Neural progenitor cell (in vitro differentiated cells): ENCODE measurements at regions not wholly inside any gene's neighbourhood (a gene's known extent, or its start where the extent isn't known, plus 50 kb on each side); places are given as distances from the start of the nearest gene placed in this dataset.

Experiments
- DNase-seq: peaks from one replicate; pipeline ENCODE4 v3.0.0-alpha.2; 2016; ENCODE audit warnings: low spot score
- H2AFZ ChIP-seq: fragments of 200-600 bp; sonication (generic); replicated peaks from 2 replicates; pipeline ENCODE4 v1.6.1; 2016; ENCODE audit warnings: antibody characterized with exemption
- H3F3A ChIP-seq: fragments of 200-600 bp; sonication (generic); 2 replicates; pipeline ENCODE4 v1.6.1; 2016; ENCODE audit warnings: antibody characterized with exemption, low read depth
- H3K27ac ChIP-seq: fragments of 200-600 bp; sonication (generic); 2 replicates; pipeline ENCODE4 v1.5.1; 2016; ENCODE audit warnings: mild to moderate bottlenecking
- H3K27me3 ChIP-seq: fragments of 200-600 bp; sonication (generic); 2 replicates; pipeline ENCODE4 v1.6.1; 2016; ENCODE audit warnings: mild to moderate bottlenecking, moderate library complexity
- H3K36me3 ChIP-seq: fragments of 200-600 bp; sonication (generic); 2 replicates; pipeline ENCODE4 v1.5.1; 2016
- H3K4me1 ChIP-seq: fragments of 200-600 bp; sonication (generic); 2 replicates; pipeline ENCODE4 v1.6.1; 2016; ENCODE audit warnings: mixed run types
- H3K4me2 ChIP-seq: fragments of 200-600 bp; sonication (generic); 2 replicates; pipeline ENCODE4 v1.6.1; 2016
- H3K4me3 ChIP-seq: fragments of 200-600 bp; sonication (generic); 2 replicates; pipeline ENCODE4 v1.5.1; 2016
- H3K79me2 ChIP-seq: fragments of 200-600 bp; sonication (generic); 2 replicates; pipeline ENCODE4 v1.6.1; 2016; ENCODE audit warnings: low read depth
- H3K9ac ChIP-seq: fragments of 200-600 bp; sonication (generic); 2 replicates; pipeline ENCODE4 v1.6.1; 2016
- H3K9me3 ChIP-seq: fragments of 200-600 bp; sonication (generic); 2 replicates; pipeline ENCODE4 v1.5.1; 2016; ENCODE audit warnings: low read depth
- H4K20me1 ChIP-seq: fragments of 200-600 bp; sonication (generic); 2 replicates; pipeline ENCODE4 v1.6.1; 2016; ENCODE audit warnings: low read depth
- H3K27ac Mint-ChIP-seq: 3 replicates; pipeline ENCODE4 v1.8.0; 2021; ENCODE audit warnings: mixed read lengths
- H3K27me3 Mint-ChIP-seq: 2 replicates; pipeline ENCODE4 v1.8.0; 2022; ENCODE audit warnings: low read depth, mild to moderate bottlenecking, inconsistent platforms, moderate library complexity, mixed read lengths; ENCODE audit not compliant: insufficient read depth
- H3K36me3 Mint-ChIP-seq: 3 replicates; pipeline ENCODE4 v1.8.0; 2021; ENCODE audit warnings: mixed read lengths
- H3K4me1 Mint-ChIP-seq: 3 replicates; pipeline ENCODE4 v1.8.0; 2021; ENCODE audit warnings: mixed read lengths
- H3K4me3 Mint-ChIP-seq: 3 replicates; pipeline ENCODE4 v1.8.0; 2021; ENCODE audit warnings: mild to moderate bottlenecking, moderate library complexity, mixed read lengths
- H3K9me3 Mint-ChIP-seq: 3 replicates; pipeline ENCODE4 v1.8.0; 2020; ENCODE audit warnings: mixed read lengths
- EZH2 ChIP-seq: fragments of 200-600 bp; sonication (generic); IDR thresholded peaks from 2 replicates; pipeline ENCODE4 v1.6.1; 2017; ENCODE audit warnings: antibody characterized with exemption, mild to moderate bottlenecking, moderate library complexity
- EZH2phosphoT487 ChIP-seq: fragments of 200-600 bp; sonication (generic); IDR thresholded peaks from 2 replicates; pipeline ENCODE4 v1.6.1; 2017; ENCODE audit warnings: antibody characterized with exemption
- TF ChIP-seq, protein P1 (sequence below): fragments of 200-600 bp; sonication (generic); IDR thresholded peaks from 2 replicates; pipeline ENCODE4 v1.5.1; 2017; ENCODE audit warnings: antibody characterized with exemption, mild to moderate bottlenecking

DNA sequence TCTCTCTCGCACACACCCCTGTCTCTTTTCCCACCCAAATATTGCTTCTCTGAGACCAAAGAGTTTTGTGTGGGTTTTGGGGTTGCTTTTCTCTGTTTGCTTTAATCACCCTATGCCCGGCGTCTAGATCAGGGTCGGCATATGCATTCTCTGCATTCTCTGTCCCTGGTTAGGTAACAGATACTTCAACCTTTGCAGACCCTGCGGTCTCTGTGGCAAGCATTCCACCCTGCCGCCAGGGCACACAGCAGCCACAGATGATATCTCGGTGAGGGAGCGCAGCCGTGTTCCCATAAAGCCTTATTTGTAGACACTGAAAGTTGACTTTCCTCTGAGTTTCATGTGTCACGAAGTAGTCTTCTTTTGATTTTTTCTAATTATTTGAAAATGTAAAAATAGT lies 110.4 kb upstream of the FZD10 start:
- H4K20me1 ChIP-seq = no peaks in the 10 kb centered on the region
- peaks cover 23% of the 10 kb centered on the region for H3K27me3 Mint-ChIP-seq
- H3K36me3 ChIP-seq = no peaks in the 10 kb centered on the region
- peaks cover 15% of the 10 kb centered on the region for H3F3A ChIP-seq
- H3K27ac Mint-ChIP-seq = no peak overlapping the region
- no peak overlapping the region for H3K4me2 ChIP-seq
- no peak overlapping the region for H2AFZ ChIP-seq
- no peaks in the 10 kb centered on the region for H3K79me2 ChIP-seq
- H3K4me3 Mint-ChIP-seq = no peak overlapping the region
- H3K36me3 Mint-ChIP-seq = peaks cover 9% of the 10 kb centered on the region
- no peaks in the 10 kb centered on the region for H3K4me1 ChIP-seq
- H3K9ac ChIP-seq = no peak overlapping the region
- H3K4me3 ChIP-seq = no peak overlapping the region
- H3K27ac ChIP-seq = no peak overlapping the region
- TF ChIP-seq, protein P1, sequence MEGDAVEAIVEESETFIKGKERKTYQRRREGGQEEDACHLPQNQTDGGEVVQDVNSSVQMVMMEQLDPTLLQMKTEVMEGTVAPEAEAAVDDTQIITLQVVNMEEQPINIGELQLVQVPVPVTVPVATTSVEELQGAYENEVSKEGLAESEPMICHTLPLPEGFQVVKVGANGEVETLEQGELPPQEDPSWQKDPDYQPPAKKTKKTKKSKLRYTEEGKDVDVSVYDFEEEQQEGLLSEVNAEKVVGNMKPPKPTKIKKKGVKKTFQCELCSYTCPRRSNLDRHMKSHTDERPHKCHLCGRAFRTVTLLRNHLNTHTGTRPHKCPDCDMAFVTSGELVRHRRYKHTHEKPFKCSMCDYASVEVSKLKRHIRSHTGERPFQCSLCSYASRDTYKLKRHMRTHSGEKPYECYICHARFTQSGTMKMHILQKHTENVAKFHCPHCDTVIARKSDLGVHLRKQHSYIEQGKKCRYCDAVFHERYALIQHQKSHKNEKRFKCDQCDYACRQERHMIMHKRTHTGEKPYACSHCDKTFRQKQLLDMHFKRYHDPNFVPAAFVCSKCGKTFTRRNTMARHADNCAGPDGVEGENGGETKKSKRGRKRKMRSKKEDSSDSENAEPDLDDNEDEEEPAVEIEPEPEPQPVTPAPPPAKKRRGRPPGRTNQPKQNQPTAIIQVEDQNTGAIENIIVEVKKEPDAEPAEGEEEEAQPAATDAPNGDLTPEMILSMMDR = no peak
- TF ChIP-seq EZH2 (no peak), EZH2phosphoT487 (no peak)
- H3K9me3 Mint-ChIP-seq = peaks cover 24% of the 10 kb centered on the region
- peaks cover 94% of the 10 kb centered on the region for H3K27me3 ChIP-seq
- no peak for DNase-seq
- H3K4me1 Mint-ChIP-seq = peaks cover 33% of the 10 kb centered on the region
- H3K9me3 ChIP-seq = no peaks in the 10 kb centered on the region

GRCh38 chr12:130053651-130054069 lies 108.6 kb upstream of the FZD10 start:
- H3K27ac ChIP-seq = no peak overlapping the region
- Mint-ChIP-seq H3K27me3 (peaks cover 24% of the 10 kb centered on the region), H3K4me3 (no peak overlapping the region)

DNA sequence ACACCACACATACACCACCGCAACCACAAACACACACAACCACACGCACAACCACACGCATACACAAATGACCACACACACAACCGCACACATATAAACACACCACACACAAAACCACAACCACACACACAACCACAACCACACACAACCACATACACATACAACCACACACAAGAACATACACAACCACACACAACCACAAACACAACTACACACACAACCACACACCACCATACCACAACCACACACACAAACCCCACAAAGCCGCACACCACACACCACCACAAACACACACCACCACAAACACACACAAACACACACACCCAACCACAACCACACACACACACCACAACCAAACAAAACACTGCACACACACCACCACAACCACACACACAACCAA lies 107.5 kb upstream of the FZD10 start:
- Mint-ChIP-seq H3K4me3 (peak overlapping the region; percentile 71), H3K27me3 (peaks cover 24% of the 10 kb centered on the region), H3K27ac (peak overlapping the region; percentile 47), H3K36me3 (peaks cover 6% of the 10 kb centered on the region), H3K9me3 (peaks cover 11% of the 10 kb centered on the region), H3K4me1 (peaks cover 22% of the 10 kb centered on the region)
- no peaks in the 10 kb centered on the region for H3K36me3 ChIP-seq
- peaks cover 94% of the 10 kb centered on the region for H3K27me3 ChIP-seq
- no peaks in the 10 kb centered on the region for H3K9me3 ChIP-seq
- no peak overlapping the region for H3K9ac ChIP-seq
- H2AFZ ChIP-seq = no peak overlapping the region
- no peaks in the 10 kb centered on the region for H4K20me1 ChIP-seq
- H3K4me3 ChIP-seq = no peak overlapping the region
- H3K27ac ChIP-seq = no peak overlapping the region
- no peaks in the 10 kb centered on the region for H3K4me1 ChIP-seq
- no peaks in the 10 kb centered on the region for H3K79me2 ChIP-seq
- no peak for DNase-seq
- H3K4me2 ChIP-seq = no peak overlapping the region
- TF ChIP-seq, protein P1 = no peak
- TF ChIP-seq EZH2phosphoT487 (no peak), EZH2 (no peak)
- H3F3A ChIP-seq = peaks cover 15% of the 10 kb centered on the region

More at GRCh38 chr12:130053651-130054069, 108.6 kb upstream of the FZD10 start:
- peak; percentile 70 for DNase-seq
- H3K4me2 ChIP-seq = no peak overlapping the region
- no peaks in the 10 kb centered on the region for H3K79me2 ChIP-seq
- H3K27ac Mint-ChIP-seq = no peak overlapping the region
- H3K36me3 ChIP-seq = no peaks in the 10 kb centered on the region
- no peaks in the 10 kb centered on the region for H4K20me1 ChIP-seq
- no peak overlapping the region for H3K4me3 ChIP-seq
- peaks cover 9% of the 10 kb centered on the region for H3K36me3 Mint-ChIP-seq
- no peak overlapping the region for H2AFZ ChIP-seq
- peaks cover 22% of the 10 kb centered on the region for H3K4me1 Mint-ChIP-seq
- H3K27me3 ChIP-seq = peaks cover 94% of the 10 kb centered on the region
- no peaks in the 10 kb centered on the region for H3K9me3 ChIP-seq
- H3K4me1 ChIP-seq = no peaks in the 10 kb centered on the region
- peaks cover 15% of the 10 kb centered on the region for H3F3A ChIP-seq
- TF ChIP-seq, protein P1 = no peak
- no peak for TF ChIP-seq EZH2phosphoT487
- no peak for TF ChIP-seq EZH2
- no peak overlapping the region for H3K9ac ChIP-seq
- H3K9me3 Mint-ChIP-seq = peaks cover 19% of the 10 kb centered on the region
